Choroid plexus epithelial cell (primary cell): ENCODE measurements at regions not wholly inside any gene's neighbourhood (a gene's known extent, or its start where the extent isn't known, plus 50 kb on each side); places are given as distances from the start of the nearest gene placed in this dataset.
A peak's percentile ranks its signal among the peaks of the same experiment; 100 is the strongest.

Experiments
- DNase-seq: peaks from one replicate; pipeline ENCODE4 v3.0.0-alpha.2; 2010; ENCODE audit warnings: low read depth
- H3K4me3 ChIP-seq: 2 replicates; pipeline ENCODE4 v1.5.1; 2011; ENCODE audit warnings: low read depth, mild to moderate bottlenecking, control low read depth, low read length, moderate library complexity
- CTCF ChIP-seq: conservative IDR thresholded peaks from 2 replicates; pipeline ENCODE4 v1.5.1; 2011; ENCODE audit warnings: low read depth, mild to moderate bottlenecking, control low read depth, inconsistent platforms, low read length, moderate library complexity

- peak; percentile 81 for DNase-seq
- no peak for TF ChIP-seq CTCF
- no peak overlapping the region for H3K4me3 ChIP-seq
Observed at GRCh38 chr10:36602374-36602773, 523.0 kb upstream of the ANKRD30A start.

- no peak for DNase-seq
- no peak for TF ChIP-seq CTCF
- H3K4me3 ChIP-seq: no peak overlapping the region
Observed at GRCh38 chr10:36597756-36598320, 527.6 kb upstream of the ANKRD30A start.

GRCh38 chr10:36592964-36593363, 532.4 kb upstream of the ANKRD30A start:
- no peak for DNase-seq
- H3K4me3 ChIP-seq: no peak overlapping the region
- no peak for TF ChIP-seq CTCF

GRCh38 chr10:36591436-36591835, 534.0 kb upstream of the ANKRD30A start:
- peak; percentile 55 for DNase-seq
- H3K4me3 ChIP-seq: no peak overlapping the region
- TF ChIP-seq CTCF: no peak

- DNase-seq: no peak
- H3K4me3 ChIP-seq: no peak overlapping the region
- TF ChIP-seq CTCF: no peak
Observed at GRCh38 chr10:36583690-36584089, 541.7 kb upstream of the ANKRD30A start.

- H3K4me3 ChIP-seq: no peak overlapping the region
- no peak for TF ChIP-seq CTCF
- no peak for DNase-seq
Observed at GRCh38 chr10:36581237-36581636, 544.2 kb upstream of the ANKRD30A start.

GRCh38 chr10:36578306-36578705, 547.1 kb upstream of the ANKRD30A start:
- no peak overlapping the region for H3K4me3 ChIP-seq
- DNase-seq: no peak
- TF ChIP-seq CTCF: no peak
